NCI-H446 treated with DMSO at 0.1 percent for 48 hours (cell line): ENCODE measurements at regions not wholly inside any gene's neighbourhood (a gene's known extent, or its start where the extent isn't known, plus 50 kb on each side); places are given as distances from the start of the nearest gene placed in this dataset.
"Not testable (repeated sequence)": the region's sequence is repeated elsewhere in the genome, so short reads cannot be mapped to it uniquely, and the experiment has no call there.

Source experiments
- DNase-seq: peaks from one replicate; lab custom pipeline; 2025; lab: John Stamatoyannopoulos, UW

GRCh38 chr14:57150449-57150848 is 118.3 kb downstream of the EXOC5 start:
- DNase-seq, result no peak

- no peak for DNase-seq
These were observed 129.5 kb downstream of the EXOC5 start for GRCh38 chr14:57139173-57139572.

GRCh38 chr14:57136669-57137328 is 131.9 kb downstream of the EXOC5 start:
- DNase-seq, result peak; percentile 77

GRCh38 chr14:57127809-57128208 is 140.9 kb downstream of the EXOC5 start:
- DNase-seq, result not testable (repeated sequence)

GRCh38 chr14:57122129-57122528 is 146.6 kb downstream of the EXOC5 start:
- DNase-seq, result no peak

GRCh38 chr14:57112072-57112807 is 156.5 kb downstream of the EXOC5 start:
- DNase-seq, result not testable (repeated sequence)

GRCh38 chr14:57110411-57110810 is 158.3 kb downstream of the EXOC5 start:
- not testable (repeated sequence) for DNase-seq

GRCh38 chr14:57091030-57091608 is 177.6 kb downstream of the EXOC5 start:
- no peak for DNase-seq

GRCh38 chr14:57089901-57090300 is 178.8 kb downstream of the EXOC5 start:
- no peak for DNase-seq

GRCh38 chr14:57087841-57088240 is 180.9 kb downstream of the EXOC5 start:
- no peak for DNase-seq

- DNase-seq, result no peak
These were observed 182.2 kb downstream of the EXOC5 start for GRCh38 chr14:57086271-57087162.

GRCh38 chr14:57085801-57086200 is 182.9 kb downstream of the EXOC5 start:
- no peak for DNase-seq

GRCh38 chr14:57085043-57085442 is 183.7 kb downstream of the EXOC5 start:
- DNase-seq, result no peak

GRCh38 chr14:57080691-57081090 is 188.0 kb downstream of the EXOC5 start:
- DNase-seq, result no peak

GRCh38 chr14:57078054-57078453 is 190.7 kb downstream of the EXOC5 start:
- DNase-seq, result no peak

GRCh38 chr14:57073986-57074385 is 194.7 kb downstream of the EXOC5 start:
- no peak for DNase-seq

- DNase-seq, result no peak
These were observed 197.1 kb downstream of the EXOC5 start for GRCh38 chr14:57071639-57072038.

GRCh38 chr14:57069702-57070101 is 199.0 kb downstream of the EXOC5 start:
- no peak for DNase-seq

GRCh38 chr14:57068511-57068910 is 200.2 kb downstream of the EXOC5 start:
- no peak for DNase-seq

GRCh38 chr14:57066887-57067513 is 201.7 kb downstream of the EXOC5 start:
- peak; percentile 1 for DNase-seq

- no peak for DNase-seq
These were observed 202.2 kb downstream of the EXOC5 start for GRCh38 chr14:57066463-57066862.
